DOHH2 (cell line): ENCODE measurements at regions not wholly inside any gene's neighbourhood (a gene's known extent, or its start where the extent isn't known, plus 50 kb on each side); places are given as distances from the start of the nearest gene placed in this dataset.

Experiments used
- H3F3A ChIP-seq: fragments of 200-600 bp; sonication (generic), shearing (Covaris generic); 2 replicates; pipeline ENCODE4 v1.6.0; 2016; ENCODE audit warnings: antibody characterized with exemption, mild to moderate bottlenecking; ENCODE audit not compliant: control insufficient read depth, insufficient read depth
- H3K27ac ChIP-seq: fragments of 200-600 bp; sonication (generic); 2 replicates; pipeline ENCODE4 v1.5.1; 2014; ENCODE audit warnings: low read depth, mild to moderate bottlenecking, low read length, moderate library complexity
- H3K27me3 ChIP-seq: fragments of 200-600 bp; sonication (generic); 2 replicates; pipeline ENCODE4 v1.6.1; 2014; ENCODE audit warnings: mild to moderate bottlenecking, low read length, mixed read lengths; ENCODE audit not compliant: control insufficient read depth
- H3K36me3 ChIP-seq: fragments of 200-600 bp; sonication (generic); 2 replicates; pipeline ENCODE4 v1.6.1; 2014; ENCODE audit warnings: mild to moderate bottlenecking, low read length, moderate library complexity, mixed read lengths; ENCODE audit not compliant: control insufficient read depth
- H3K4me1 ChIP-seq: fragments of 200-600 bp; sonication (generic); 2 replicates; pipeline ENCODE4 v1.6.1; 2014; ENCODE audit warnings: mild to moderate bottlenecking, low read length, mixed read lengths; ENCODE audit not compliant: control insufficient read depth
- H3K4me2 ChIP-seq: fragments of 200-600 bp; sonication (generic); 2 replicates; pipeline ENCODE4 v1.6.0; 2014; ENCODE audit warnings: mild to moderate bottlenecking, low read length, moderate library complexity
- H3K4me3 ChIP-seq: fragments of 200-600 bp; sonication (generic); 2 replicates; pipeline ENCODE4 v1.5.1; 2014; ENCODE audit warnings: mild to moderate bottlenecking, low read length, mixed read lengths
- H3K79me2 ChIP-seq: fragments of 200-600 bp; sonication (generic); 2 replicates; pipeline ENCODE4 v1.6.1; 2014; ENCODE audit warnings: mild to moderate bottlenecking, low read length, mixed read lengths; ENCODE audit not compliant: control insufficient read depth
- H3K9me2 ChIP-seq: fragments of 200-600 bp; sonication (generic); replicated peaks from 2 replicates; pipeline ENCODE4 v1.6.1; 2014; ENCODE audit warnings: mild to moderate bottlenecking, low read length, mixed read lengths; ENCODE audit not compliant: control insufficient read depth
- H3K9me3 ChIP-seq: fragments of 200-600 bp; sonication (generic); 2 replicates; pipeline ENCODE4 v1.6.1; 2014; ENCODE audit warnings: antibody characterized with exemption, low read length, mixed read lengths; ENCODE audit not compliant: control insufficient read depth, insufficient read depth
- H4K20me1 ChIP-seq: fragments of 200-600 bp; sonication (generic); 2 replicates; pipeline ENCODE4 v1.6.0; 2014; ENCODE audit warnings: low read depth, mild to moderate bottlenecking, antibody characterized with exemption, low read length, moderate library complexity; ENCODE audit not compliant: control insufficient read depth, insufficient read depth
- CTCF ChIP-seq: fragments of 200-600 bp; sonication (generic); IDR thresholded peaks from one replicate; pipeline ENCODE4 v1.5.1; 2014; ENCODE audit warnings: antibody characterized with exemption, mild to moderate bottlenecking, low read depth, low read length; ENCODE audit not compliant: poor library complexity, severe bottlenecking
- EZH2phosphoT487 ChIP-seq: fragments of 200-600 bp; sonication (generic); IDR thresholded peaks from 2 replicates; pipeline ENCODE4 v1.6.1; 2017; ENCODE audit warnings: borderline replicate concordance, mild to moderate bottlenecking, antibody characterized with exemption, low read length, moderate library complexity, mixed read lengths

DNA sequence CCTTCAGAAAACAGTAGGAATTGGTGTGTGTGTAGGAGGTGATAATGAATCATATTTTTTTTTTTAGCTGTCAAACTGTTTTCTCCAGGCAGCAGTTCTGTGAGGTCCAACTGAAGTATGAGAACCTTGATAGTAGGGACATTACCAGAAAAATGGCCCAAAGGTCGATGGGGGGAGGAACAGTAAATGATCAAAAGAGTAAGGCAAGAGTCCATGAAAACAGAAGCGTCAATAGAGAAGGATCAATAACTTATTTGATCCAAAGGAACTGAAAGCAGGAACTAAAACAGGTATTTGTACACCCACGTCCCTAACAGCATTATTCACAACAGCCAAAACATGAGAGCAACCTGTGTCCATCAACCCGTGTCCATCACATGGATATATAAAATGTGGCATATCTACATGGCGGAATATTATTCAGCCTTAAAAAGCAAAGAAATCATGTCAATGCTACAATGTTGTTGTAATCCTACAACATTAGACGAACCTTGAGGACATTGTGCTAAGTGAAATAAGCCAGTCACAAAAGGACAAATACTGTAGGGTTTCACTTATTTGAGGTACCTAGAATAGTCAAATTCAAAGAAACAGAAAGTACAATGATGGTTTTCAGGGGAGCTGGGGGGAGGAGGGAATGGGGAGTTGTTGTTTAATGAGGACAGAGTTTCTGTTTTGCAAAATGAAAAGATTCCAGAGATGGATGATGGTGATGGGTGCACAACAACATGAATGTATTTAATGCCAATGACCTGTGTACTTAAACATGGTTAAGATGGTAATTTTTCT lies 214.0 kb upstream of the KLF14 start:
- H3K79me2 ChIP-seq = peaks cover 85% of the 10 kb centered on the region
- TF ChIP-seq EZH2phosphoT487 = no peak
- TF ChIP-seq CTCF = no peak
- no peaks in the 10 kb centered on the region for H4K20me1 ChIP-seq
- H3K27me3 ChIP-seq = no peaks in the 10 kb centered on the region
- H3K9me2 ChIP-seq = no peaks in the 10 kb centered on the region
- no peak overlapping the region for H3K4me2 ChIP-seq
- H3K4me3 ChIP-seq = no peak overlapping the region
- peaks cover 6% of the 10 kb centered on the region; the same call in 1 of the 2 replicates for H3F3A ChIP-seq
- H3K4me1 ChIP-seq = peaks cover 44% of the 10 kb centered on the region
- no peak overlapping the region for H3K27ac ChIP-seq
- peaks cover 61% of the 10 kb centered on the region for H3K36me3 ChIP-seq
- H3K9me3 ChIP-seq = no peaks in the 10 kb centered on the region

GRCh38 chr7:130948822-130949221 lies 214.8 kb upstream of the KLF14 start:
- H4K20me1 ChIP-seq = no peaks in the 10 kb centered on the region; the same call in 1 of the 2 replicates
- H3F3A ChIP-seq = peaks cover 6% of the 10 kb centered on the region; the same call in 1 of the 2 replicates
- H3K9me3 ChIP-seq = no peaks in the 10 kb centered on the region
- no peak for TF ChIP-seq EZH2phosphoT487
- no peak for TF ChIP-seq CTCF
- no peaks in the 10 kb centered on the region for H3K9me2 ChIP-seq
- H3K4me2 ChIP-seq = no peak overlapping the region
- peaks cover 58% of the 10 kb centered on the region for H3K36me3 ChIP-seq
- no peaks in the 10 kb centered on the region for H3K27me3 ChIP-seq
- H3K27ac ChIP-seq = no peak overlapping the region
- H3K79me2 ChIP-seq = peaks cover 84% of the 10 kb centered on the region
- H3K4me1 ChIP-seq = peaks cover 36% of the 10 kb centered on the region
- H3K4me3 ChIP-seq = no peak overlapping the region

- peaks cover 3% of the 10 kb centered on the region; the same call in 1 of the 2 replicates for H4K20me1 ChIP-seq
- H3K9me2 ChIP-seq = no peaks in the 10 kb centered on the region
- H3K9me3 ChIP-seq = no peaks in the 10 kb centered on the region
- H3F3A ChIP-seq = peaks cover 6% of the 10 kb centered on the region; the same call in 1 of the 2 replicates
- TF ChIP-seq EZH2phosphoT487 = no peak
- no peak for TF ChIP-seq CTCF
- peaks cover 58% of the 10 kb centered on the region for H3K36me3 ChIP-seq
- peaks cover 30% of the 10 kb centered on the region for H3K4me1 ChIP-seq
- no peak overlapping the region for H3K4me2 ChIP-seq
- H3K4me3 ChIP-seq = no peak overlapping the region
- peaks cover 84% of the 10 kb centered on the region for H3K79me2 ChIP-seq
- H3K27me3 ChIP-seq = no peaks in the 10 kb centered on the region
- H3K27ac ChIP-seq = no peak overlapping the region
These were observed 215.5 kb upstream of the KLF14 start for GRCh38 chr7:130949550-130949949.
